Natural killer cell (primary cell): ENCODE measurements at regions not wholly inside any gene's neighbourhood (a gene's known extent, or its start where the extent isn't known, plus 50 kb on each side); places are given as distances from the start of the nearest gene placed in this dataset.

Experiments
- ATAC-seq, 3 donors: fragments of 150-1000 bp in 2 of 3; fragments of 200-7000 bp in 1 of 3; cut with Tn5 transposase; 1 replicate in 1 of 3; 2 replicates in 2 of 3; pipeline ENCODE4 v1.10.0; 2021; ENCODE audit warnings: mild to moderate bottlenecking in 2 of 3, moderate library complexity in 2 of 3
- DNase-seq, 2 donors: peaks; one replicate each; pipeline versions ENCODE4 v3.0.0 to v3.0.0-alpha.2; 2013 to 2021; ENCODE audit warnings: mixed read lengths in 1 of 2
- H3K27ac ChIP-seq: one replicate; pipeline ENCODE4 v1.5.1; 2013; ENCODE audit warnings: mild to moderate bottlenecking, low read length
- H3K27me3 ChIP-seq: one replicate; pipeline ENCODE4 v1.6.1; 2013; ENCODE audit warnings: low read length; ENCODE audit not compliant: control insufficient read depth, insufficient read depth
- H3K36me3 ChIP-seq: one replicate; pipeline ENCODE4 v1.6.1; 2013; ENCODE audit warnings: low read length; ENCODE audit not compliant: control insufficient read depth, insufficient read depth
- H3K4me1 ChIP-seq: one replicate; pipeline ENCODE4 v1.6.1; 2013; ENCODE audit warnings: low read length; ENCODE audit not compliant: control insufficient read depth, insufficient read depth
- H3K4me3 ChIP-seq: one replicate; pipeline ENCODE4 v1.5.1; 2013; ENCODE audit warnings: low read length
- H3K9me3 ChIP-seq: one replicate; pipeline ENCODE4 v1.6.1; 2013; ENCODE audit warnings: low read length; ENCODE audit not compliant: control insufficient read depth, insufficient read depth
- H3K27ac Mint-ChIP-seq, 2 donors: one replicate each; pipeline ENCODE4 v1.8.0; 2022; ENCODE audit warnings: mild to moderate bottlenecking in 2 of 2, mixed read lengths in 2 of 2, moderate library complexity in 1 of 2
- H3K27me3 Mint-ChIP-seq, 2 donors: one replicate each; pipeline ENCODE4 v1.8.0; 2022; ENCODE audit warnings: low read depth in 2 of 2, mixed read lengths in 2 of 2
- H3K36me3 Mint-ChIP-seq: one replicate; pipeline ENCODE4 v1.8.0; 2022; ENCODE audit warnings: mixed read lengths
- H3K4me1 Mint-ChIP-seq, 2 donors: one replicate each; pipeline ENCODE4 v1.8.0; 2022; ENCODE audit warnings: mixed read lengths in 2 of 2
- H3K4me3 Mint-ChIP-seq: one replicate; pipeline ENCODE4 v1.8.0; 2022; ENCODE audit warnings: mild to moderate bottlenecking, moderate library complexity, mixed read lengths
- H3K9me3 Mint-ChIP-seq, 2 donors: one replicate each; pipeline ENCODE4 v1.8.0; 2022; ENCODE audit warnings: mixed read lengths in 2 of 2
- CTCF ChIP-seq: fragments of 200-600 bp; IDR thresholded peaks from one replicate; pipeline ENCODE4 v1.8.0; 2022; ENCODE audit warnings: antibody characterized with exemption
- WGBS: methylation state at CpG from one replicate; pipeline ENCODE4 v1.1.7; 2013; ENCODE audit warnings: missing lambda C conversion rate; ENCODE audit not compliant: insufficient coverage; 5-methylcytosine and 5-hydroxymethylcytosine counted together
- intact Hi-C: fragments of 100-400 bp; cut with micrococcal nuclease; formaldehyde crosslinking; loops from one replicate; pipeline ENCODE4 v1.14.2; 2022

GRCh38 chr13:62846302-62846701 is 1430.7 kb upstream of the PCDH20 start:
- Mint-ChIP-seq H3K4me3 (no peak overlapping the region), H3K36me3 (no peaks in the 10 kb centered on the region), H3K27ac (no peak overlapping the region), H3K27me3 (no peaks in the 10 kb centered on the region), H3K9me3 (peaks cover 13 to 25% of the 10 kb centered on the region in 2 donors), H3K4me1 (no peaks in the 10 kb centered on the region)
- ATAC-seq: no peak
- no peak for TF ChIP-seq CTCF
- no peak overlapping the region for H3K27ac ChIP-seq
- 63% methylated on average over 2 of the region's 2 CpGs for WGBS
- no peak overlapping the region for H3K4me3 ChIP-seq
- no peaks in the 10 kb centered on the region for H3K27me3 ChIP-seq
- no peaks in the 10 kb centered on the region for H3K36me3 ChIP-seq
- DNase-seq: no peak
- H3K9me3 ChIP-seq: no peaks in the 10 kb centered on the region
- intact Hi-C loops: no loop called here
- no peaks in the 10 kb centered on the region for H3K4me1 ChIP-seq

GRCh38 chr13:62839338-62839737 is 1423.7 kb upstream of the PCDH20 start:
- H3K4me1 Mint-ChIP-seq: no peaks in the 10 kb centered on the region
- H3K4me1 ChIP-seq: no peaks in the 10 kb centered on the region
- H3K27ac ChIP-seq: no peak overlapping the region
- DNase-seq (no peak), ATAC-seq (no peak)
- H3K27me3 Mint-ChIP-seq: no peaks in the 10 kb centered on the region
- intact Hi-C loops: no loop called here
- no peak overlapping the region for H3K4me3 ChIP-seq
- no peak overlapping the region for H3K4me3 Mint-ChIP-seq
- H3K36me3 Mint-ChIP-seq: no peaks in the 10 kb centered on the region
- no peaks in the 10 kb centered on the region for H3K36me3 ChIP-seq
- H3K9me3 Mint-ChIP-seq: peaks cover 8 to 12% of the 10 kb centered on the region in 2 donors
- H3K27me3 ChIP-seq: no peaks in the 10 kb centered on the region
- no peaks in the 10 kb centered on the region for H3K9me3 ChIP-seq
- H3K27ac Mint-ChIP-seq: no peak overlapping the region
- TF ChIP-seq CTCF: no peak
- no CpG with 5 or more reads among the region's 1 CpG for WGBS

GRCh38 chr13:62838929-62839328 is 1423.3 kb upstream of the PCDH20 start:
- H3K36me3 ChIP-seq: no peaks in the 10 kb centered on the region
- no peak for ATAC-seq
- H3K27ac ChIP-seq: no peak overlapping the region
- Mint-ChIP-seq H3K36me3 (no peaks in the 10 kb centered on the region), H3K9me3 (peaks cover 8 to 12% of the 10 kb centered on the region in 2 donors), H3K27ac (no peak overlapping the region), H3K4me1 (no peaks in the 10 kb centered on the region), H3K27me3 (no peaks in the 10 kb centered on the region), H3K4me3 (no peak overlapping the region)
- intact Hi-C loops: no loop called here
- H3K4me3 ChIP-seq: no peak overlapping the region
- DNase-seq: no peak
- TF ChIP-seq CTCF: no peak
- no peaks in the 10 kb centered on the region for H3K4me1 ChIP-seq
- no peaks in the 10 kb centered on the region for H3K9me3 ChIP-seq
- H3K27me3 ChIP-seq: no peaks in the 10 kb centered on the region

- no peaks in the 10 kb centered on the region for H3K36me3 ChIP-seq
- H3K4me3 Mint-ChIP-seq: no peak overlapping the region
- H3K9me3 Mint-ChIP-seq: peaks cover 6 to 12% of the 10 kb centered on the region in 2 donors
- no peak overlapping the region for H3K27ac ChIP-seq
- WGBS: 93% methylated on average over 2 of the region's 2 CpGs
- intact Hi-C loops: no loop called here
- no peaks in the 10 kb centered on the region for H3K4me1 Mint-ChIP-seq
- no peaks in the 10 kb centered on the region for H3K4me1 ChIP-seq
- H3K4me3 ChIP-seq: no peak overlapping the region
- H3K27me3 Mint-ChIP-seq: no peaks in the 10 kb centered on the region
- DNase-seq (no peak), ATAC-seq (no peak)
- no peak overlapping the region for H3K27ac Mint-ChIP-seq
- no peaks in the 10 kb centered on the region for H3K9me3 ChIP-seq
- no peak for TF ChIP-seq CTCF
- H3K36me3 Mint-ChIP-seq: no peaks in the 10 kb centered on the region
- H3K27me3 ChIP-seq: no peaks in the 10 kb centered on the region
These were observed 1422.2 kb upstream of the PCDH20 start for GRCh38 chr13:62837895-62838294.
